Endothelial cell of umbilical vein (primary cell): ENCODE measurements at regions not wholly inside any gene's neighbourhood (a gene's known extent, or its start where the extent isn't known, plus 50 kb on each side); places are given as distances from the start of the nearest gene placed in this dataset.

Source experiments
- BruUV-seq: library from RNA; stranded (reverse); fragments of 400-500 nt; replicated peaks from 2 replicates; lab custom pipeline; 2021; lab: Mats Ljungman, UMichigan
- CTCF ChIA-PET: fragments of 300-600, 350-600 bp; sonication (Branson Sonifier 250); formaldehyde crosslinking; loops from one replicate; lab custom pipeline; 2021; ENCODE audit warnings: antibody characterized with exemption, inconsistent platforms; lab: Charles Lee
- POLR2A ChIA-PET: fragments of 300-600, 350-600 bp; sonication (Branson Sonifier 250); formaldehyde crosslinking; loops from one replicate; lab custom pipeline; 2021; ENCODE audit warnings: antibody characterized with exemption, inconsistent platforms; lab: Charles Lee
- DNase-seq: peaks from one replicate; pipeline ENCODE4 v3.0.0-alpha.2; 2011; ENCODE audit warnings: low read depth, low spot score
- FAIRE-seq: peaks from 2 replicates; lab custom pipeline; 2011; peaks lifted over from hg19 to GRCh38; lab: Jason Lieb, UNC
- H2AFZ ChIP-seq: 2 replicates; pipeline ENCODE4 v1.6.0; 2012; ENCODE audit warnings: low read depth, low read length, control low read depth, inconsistent platforms
- H3K27ac ChIP-seq: 2 replicates; pipeline ENCODE4 v1.5.1; 2011; ENCODE audit warnings: low read depth, mild to moderate bottlenecking, control low read depth, low read length, moderate library complexity; ENCODE audit not compliant: insufficient read depth
- H3K27me3 ChIP-seq, 2 experiments: 2 replicates each; pipeline versions ENCODE4 v1.6.0 to v1.6.1; 2011; ENCODE audit warnings: low read length in 2 of 2, mixed read lengths in 1 of 2; ENCODE audit not compliant: control insufficient read depth in 2 of 2, insufficient read depth in 2 of 2
- H3K36me3 ChIP-seq, 2 experiments: 2 replicates in 1 of 2; 3 replicates in 1 of 2; pipeline ENCODE4 v1.5.1; 2011; ENCODE audit warnings: low read length in 2 of 2, mild to moderate bottlenecking in 1 of 2, moderate library complexity in 1 of 2; ENCODE audit not compliant: control insufficient read depth in 2 of 2, insufficient read depth in 2 of 2; ENCODE audit errors: extremely low read depth in 1 of 2
- H3K4me1 ChIP-seq: 3 replicates; pipeline ENCODE4 v1.5.1; 2011; ENCODE audit warnings: mild to moderate bottlenecking, low read length; ENCODE audit not compliant: control insufficient read depth, insufficient read depth; ENCODE audit errors: extremely low read depth
- H3K4me2 ChIP-seq: 2 replicates; pipeline ENCODE4 v1.6.1; 2011; ENCODE audit warnings: low read length, control low read depth, mixed read lengths; ENCODE audit not compliant: insufficient read depth
- H3K4me3 ChIP-seq, 3 experiments: fragments of 200-600 bp in 1 of 3; sonication (generic), shearing (Covaris generic) in 1 of 3; replicated peaks in 1 of 3; 2 replicates each; pipeline ENCODE4 v1.5.1; 2011 to 2016; ENCODE audit warnings: control low read depth in 3 of 3, low read length in 3 of 3, mild to moderate bottlenecking in 2 of 3, inconsistent platforms in 1 of 3, low read depth in 1 of 3, moderate library complexity in 1 of 3; ENCODE audit not compliant: insufficient read depth in 1 of 3
- H3K79me2 ChIP-seq: 2 replicates; pipeline ENCODE4 v1.6.0; 2012; ENCODE audit warnings: low read length, inconsistent platforms; ENCODE audit not compliant: control insufficient read depth, insufficient read depth
- H3K9ac ChIP-seq: replicated peaks from 2 replicates; pipeline ENCODE3; 2011; ENCODE audit warnings: low read length, control low read depth; ENCODE audit not compliant: insufficient read depth; ENCODE audit errors: extremely low read depth
- H3K9me1 ChIP-seq: replicated peaks from 3 replicates; pipeline ENCODE4 v1.6.0; 2011; ENCODE audit warnings: mild to moderate bottlenecking, low read length; ENCODE audit not compliant: control insufficient read depth, insufficient read depth; ENCODE audit errors: extremely low read depth
- H3K9me3 ChIP-seq: replicated peaks from 2 replicates; pipeline ENCODE4 v1.5.1; 2012; ENCODE audit warnings: low read length, inconsistent platforms; ENCODE audit not compliant: control insufficient read depth, insufficient read depth
- H4K20me1 ChIP-seq: replicated peaks from 2 replicates; pipeline ENCODE3; 2011; ENCODE audit warnings: mild to moderate bottlenecking, low read length; ENCODE audit not compliant: control insufficient read depth, insufficient read depth; ENCODE audit errors: extremely low read depth
- CTCF ChIP-seq, 2 donors: IDR thresholded peaks; 1 replicate in 1 of 2; 2 replicates in 1 of 2; pipeline ENCODE4 v1.5.1; 2011; ENCODE audit warnings: low read length in 2 of 2, mild to moderate bottlenecking in 2 of 2, moderate library complexity in 2 of 2, control low read depth in 1 of 2, inconsistent platforms in 1 of 2, low read depth in 1 of 2; ENCODE audit not compliant: insufficient read depth in 1 of 2; ENCODE audit errors: extremely low read depth in 1 of 2
- EZH2 ChIP-seq: IDR thresholded peaks from 2 replicates; pipeline ENCODE4 v1.6.1; 2012; ENCODE audit warnings: borderline replicate concordance, low read depth, mild to moderate bottlenecking, moderate library complexity, low read length, inconsistent platforms; ENCODE audit not compliant: severe bottlenecking
- FOS ChIP-seq: IDR thresholded peaks from 2 replicates; pipeline ENCODE4 v1.6.1; 2011; ENCODE audit warnings: mild to moderate bottlenecking, low read length, moderate library complexity, borderline replicate concordance; ENCODE audit not compliant: insufficient read depth
- GATA2 ChIP-seq: IDR thresholded peaks from 2 replicates; pipeline ENCODE4 v1.7.0; 2011; ENCODE audit warnings: low read depth, mild to moderate bottlenecking, moderate library complexity, mixed read lengths, low read length; ENCODE audit not compliant: insufficient read length, insufficient read depth
- JUN ChIP-seq: IDR thresholded peaks from 2 replicates; pipeline ENCODE4 v1.6.1; 2011; ENCODE audit warnings: borderline replicate concordance, low read depth; ENCODE audit not compliant: insufficient read length, insufficient read depth
- MYC ChIP-seq: IDR thresholded peaks from one replicate; pipeline ENCODE4 v1.6.1; 2011; ENCODE audit warnings: mild to moderate bottlenecking, low read depth, low read length
- POLR2A ChIP-seq: IDR thresholded peaks from 2 replicates; pipeline ENCODE4 v1.6.1; 2012; ENCODE audit warnings: low read depth, mild to moderate bottlenecking, control low read depth, low read length
- POLR2AphosphoS5 ChIP-seq: IDR thresholded peaks from 2 replicates; pipeline ENCODE4 v1.6.1; 2012; ENCODE audit warnings: low read depth, mild to moderate bottlenecking, control low read depth, low read length, moderate library complexity; ENCODE audit not compliant: insufficient read depth
- dilution Hi-C: fragments of 300-500 bp; cut with MboI; formaldehyde crosslinking; loops from one replicate; pipeline ENCODE4 v1.15.0; 2019; ENCODE audit warnings: low sequenced_read_pairs; ENCODE audit not compliant: extremely low pct_ligation_motif_present
- intact Hi-C: fragments of 100-400 bp; cut with micrococcal nuclease; formaldehyde crosslinking; loops from one replicate; pipeline ENCODE4 v1.10.0; 2022
- TF ChIP-seq, protein P1 (sequence below): IDR thresholded peaks from 2 replicates; pipeline ENCODE4 v1.6.1; 2011; ENCODE audit not compliant: insufficient read depth, insufficient read length

DNA sequence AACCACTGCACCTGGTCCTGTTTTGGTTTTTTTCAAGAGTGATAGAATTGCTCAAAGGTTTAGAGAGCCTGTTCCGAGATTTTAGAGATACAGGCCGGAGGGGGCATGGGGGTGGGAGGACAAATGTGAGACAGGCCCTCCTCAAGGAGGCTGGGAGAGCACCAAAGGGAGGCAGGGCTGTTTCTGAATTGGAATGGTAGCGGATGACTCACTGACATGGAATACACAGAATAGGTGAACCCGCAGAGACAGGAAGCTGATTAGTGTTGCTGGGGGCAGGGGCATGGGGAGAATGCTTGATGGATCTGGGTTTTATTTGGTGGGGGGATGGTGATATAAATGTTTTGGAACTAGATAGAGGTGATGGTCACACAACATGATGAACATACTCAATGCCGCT lies 111.0 kb upstream of the MGAT5 start:
- Histone ChIP-seq H4K20me1 (no peaks in the 10 kb centered on the region), H3K4me2 (peak overlapping the region; percentile 42), H3K79me2 (peaks cover 45% of the 10 kb centered on the region), H3K27ac (peak overlapping the region; percentile 46), H3K9ac (no peak overlapping the region), H3K4me1 (peaks cover 30% of the 10 kb centered on the region), H2AFZ (no peak overlapping the region), H3K4me3 (no peak overlapping the region), H3K9me3 (no peaks in the 10 kb centered on the region), H3K27me3 (no peaks in the 10 kb centered on the region), H3K9me1 (no peaks in the 10 kb centered on the region), H3K36me3 (peaks cover 0 to 3% of the 10 kb centered on the region in 2 experiments)
- POLR2A ChIA-PET = no interaction called here
- CTCF ChIA-PET = interaction anchor here (1.0 to 1.5 kb wide), 3 partner anchors 18 to 103 kb away, joined by 3 to 4 read pairs (median 4); no protein-coding TSS in a partner anchor
- DNase-seq (peak; percentile 37), FAIRE-seq (peak; percentile 79)
- dilution Hi-C loops = no loop called here
- BruUV-seq = no TSS peak
- TF ChIP-seq, protein P1, sequence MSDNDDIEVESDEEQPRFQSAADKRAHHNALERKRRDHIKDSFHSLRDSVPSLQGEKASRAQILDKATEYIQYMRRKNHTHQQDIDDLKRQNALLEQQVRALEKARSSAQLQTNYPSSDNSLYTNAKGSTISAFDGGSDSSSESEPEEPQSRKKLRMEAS = no peak
- TF ChIP-seq MYC = no peak
- TF ChIP-seq POLR2A = no peak
- peak; percentile 42 for TF ChIP-seq JUN
- TF ChIP-seq POLR2AphosphoS5 = no peak
- no peak for TF ChIP-seq CTCF (IDR thresholded peaks at IDR 0.05; ENCODE audit: extremely low read depth in 1 of 2, insufficient read depth in 1 of 2, low read depth in 1 of 2, low read length in 2 of 2)
- TF ChIP-seq EZH2 = no peak
- TF ChIP-seq GATA2 = no peak
- peak; percentile 71 for TF ChIP-seq FOS
- intact Hi-C loops = loop anchor here (1.0 kb wide), 2 partner anchors 18 to 34 kb away; no protein-coding TSS in a partner anchor
